ENCODE measurements at regions not wholly inside any gene's neighbourhood (a gene's known extent, or its start where the extent isn't known, plus 50 kb on each side); places are given as distances from the start of the nearest gene placed in this dataset.

- DNase-seq, result no peak
These were observed 1916.7 kb downstream of the EFNA5 start for GRCh38 chr5:105754056-105754455.

- no peak for DNase-seq
These were observed 1917.9 kb downstream of the EFNA5 start for GRCh38 chr5:105752801-105753200.

GRCh38 chr5:105751908-105752307 is 1918.8 kb downstream of the EFNA5 start:
- no peak for DNase-seq

- no peak for DNase-seq
These were observed 1925.6 kb downstream of the EFNA5 start for GRCh38 chr5:105745111-105745510.

- DNase-seq, result no peak
These were observed 1930.5 kb downstream of the EFNA5 start for GRCh38 chr5:105740242-105740641.

GRCh38 chr5:105739732-105740131 is 1931.0 kb downstream of the EFNA5 start:
- DNase-seq, result no peak

GRCh38 chr5:105735704-105736103 is 1935.0 kb downstream of the EFNA5 start:
- no peak for DNase-seq

- DNase-seq, result no peak
These were observed 1939.8 kb downstream of the EFNA5 start for GRCh38 chr5:105730982-105731381.

GRCh38 chr5:105726093-105726492 is 1944.6 kb downstream of the EFNA5 start:
- no peak for DNase-seq

GRCh38 chr5:105708442-105708841 is 1962.3 kb downstream of the EFNA5 start:
- no peak for DNase-seq

- DNase-seq, result no peak
These were observed 1968.4 kb downstream of the EFNA5 start for GRCh38 chr5:105702323-105702722.

GRCh38 chr5:105696440-105696839 is 1974.3 kb downstream of the EFNA5 start:
- DNase-seq, result no peak

GRCh38 chr5:105695941-105696340 is 1974.8 kb downstream of the EFNA5 start:
- DNase-seq, result no peak

- no peak for DNase-seq
These were observed 1981.1 kb downstream of the EFNA5 start for GRCh38 chr5:105689596-105689995.

GRCh38 chr5:105688227-105688792 is 1982.4 kb downstream of the EFNA5 start:
- DNase-seq, result no peak

- DNase-seq, result no peak
These were observed 1983.2 kb downstream of the EFNA5 start for GRCh38 chr5:105687493-105687892.

- no peak for DNase-seq
These were observed 1984.9 kb downstream of the EFNA5 start for GRCh38 chr5:105685884-105686283.

GRCh38 chr5:105684799-105685198 is 1985.9 kb downstream of the EFNA5 start:
- DNase-seq, result no peak

GRCh38 chr5:105680858-105681475 is 1989.8 kb downstream of the EFNA5 start:
- DNase-seq, result no peak

- DNase-seq, result no peak
These were observed 1993.4 kb downstream of the EFNA5 start for GRCh38 chr5:105677291-105677690.

GRCh38 chr5:105670596-105670995 is 2000.1 kb downstream of the EFNA5 start:
- DNase-seq, result no peak

GRCh38 chr5:105663671-105664070 is 2007.1 kb downstream of the EFNA5 start:
- DNase-seq, result no peak

- no peak for DNase-seq
These were observed 2011.3 kb downstream of the EFNA5 start for GRCh38 chr5:105659396-105659795.

- DNase-seq, result no peak
These were observed 2030.4 kb downstream of the EFNA5 start for GRCh38 chr5:105640328-105640727.

- DNase-seq, result no peak
These were observed 2031.2 kb downstream of the EFNA5 start for GRCh38 chr5:105639511-105639910.
